T-helper 2 cell (primary cell): ENCODE measurements at regions not wholly inside any gene's neighbourhood (a gene's known extent, or its start where the extent isn't known, plus 50 kb on each side); places are given as distances from the start of the nearest gene placed in this dataset.

Source experiments
- DNase-seq, 5 experiments: peaks; one replicate each; pipeline versions ENCODE4 v3.0.0 to v3.0.0-alpha.2; 2012 to 2022

- peak in 4 of 5 experiments; percentile 12 to 52 (median 38) for DNase-seq
Measured at GRCh38 chr12:65556676-65557437, 267.4 kb upstream of the HMGA2 start.

GRCh38 chr12:65557438-65558181, 266.7 kb upstream of the HMGA2 start:
- no peak for DNase-seq

GRCh38 chr12:65560286-65560685, 264.0 kb upstream of the HMGA2 start:
- no peak for DNase-seq

GRCh38 chr12:65561798-65562382, 262.4 kb upstream of the HMGA2 start:
- no peak for DNase-seq

- no peak for DNase-seq
Measured at GRCh38 chr12:65565601-65566560, 258.4 kb upstream of the HMGA2 start.

GRCh38 chr12:65566751-65567150, 257.5 kb upstream of the HMGA2 start:
- DNase-seq, result no peak

- DNase-seq, result no peak
Measured at GRCh38 chr12:65567820-65568219, 256.5 kb upstream of the HMGA2 start.

- DNase-seq, result no peak
Measured at GRCh38 chr12:65568517-65568916, 255.8 kb upstream of the HMGA2 start.

- DNase-seq, result no peak
Measured at GRCh38 chr12:65570451-65571130, 253.7 kb upstream of the HMGA2 start.

GRCh38 chr12:65574867-65575266, 249.4 kb upstream of the HMGA2 start:
- DNase-seq, result no peak

GRCh38 chr12:65584016-65584415, 240.3 kb upstream of the HMGA2 start:
- no peak for DNase-seq

- DNase-seq, result no peak
Measured at GRCh38 chr12:65585648-65586602, 238.4 kb upstream of the HMGA2 start.

- DNase-seq, result no peak
Measured at GRCh38 chr12:65586796-65587195, 237.5 kb upstream of the HMGA2 start.

GRCh38 chr12:65590318-65590717, 234.0 kb upstream of the HMGA2 start:
- DNase-seq, result no peak

GRCh38 chr12:65592416-65592815, 231.9 kb upstream of the HMGA2 start:
- DNase-seq, result no peak

GRCh38 chr12:65593239-65593701, 231.0 kb upstream of the HMGA2 start:
- DNase-seq, result no peak

GRCh38 chr12:65594409-65594808, 229.9 kb upstream of the HMGA2 start:
- no peak for DNase-seq

GRCh38 chr12:65595016-65595560, 229.2 kb upstream of the HMGA2 start:
- no peak for DNase-seq

GRCh38 chr12:65596514-65597091, 227.7 kb upstream of the HMGA2 start:
- DNase-seq, result no peak

- no peak for DNase-seq
Measured at GRCh38 chr12:65597527-65597926, 226.8 kb upstream of the HMGA2 start.
